Erythroblast (primary cell): ENCODE measurements at regions not wholly inside any gene's neighbourhood (a gene's known extent, or its start where the extent isn't known, plus 50 kb on each side); places are given as distances from the start of the nearest gene placed in this dataset.

Source experiments
- GATA1 ChIP-seq: IDR thresholded peaks from 2 replicates; pipeline ENCODE4 v1.6.1; 2011; ENCODE audit warnings: low read depth, mild to moderate bottlenecking, control low read depth, low read length, moderate library complexity
- POLR2A ChIP-seq: IDR thresholded peaks from 2 replicates; pipeline ENCODE4 v1.6.1; 2011; ENCODE audit warnings: mild to moderate bottlenecking, low read length

- TF ChIP-seq POLR2A (no peak), GATA1 (no peak)
Observed at GRCh38 chr3:31416980-31417379, 115.7 kb upstream of the STT3B start.
